ENCODE measurements at regions not wholly inside any gene's neighbourhood (a gene's known extent, or its start where the extent isn't known, plus 50 kb on each side); places are given as distances from the start of the nearest gene placed in this dataset.
"Not testable (repeated sequence)": the region's sequence is repeated elsewhere in the genome, so short reads cannot be mapped to it uniquely, and the experiment has no call there.

GRCh38 chr5:18495157-18495556 is 860.9 kb downstream of the TAF11L14 start:
- no peak for DNase-seq

- no peak for DNase-seq
Measured at GRCh38 chr5:18496041-18496440, 861.8 kb downstream of the TAF11L14 start.

- no peak for DNase-seq
Measured at GRCh38 chr5:18497089-18497488, 862.8 kb downstream of the TAF11L14 start.

- DNase-seq = no peak
Measured at GRCh38 chr5:18503797-18504328, 869.6 kb downstream of the TAF11L14 start.

GRCh38 chr5:18507114-18507513 is 872.9 kb downstream of the TAF11L14 start:
- DNase-seq = no peak

- no peak for DNase-seq
Measured at GRCh38 chr5:18517641-18518380, 883.6 kb downstream of the TAF11L14 start.

- DNase-seq = no peak
Measured at GRCh38 chr5:18523380-18523779, 889.1 kb downstream of the TAF11L14 start.

- DNase-seq = no peak
Measured at GRCh38 chr5:18526792-18527405, 892.6 kb downstream of the TAF11L14 start.

GRCh38 chr5:18533137-18533536 is 898.9 kb downstream of the TAF11L14 start:
- no peak for DNase-seq

GRCh38 chr5:18534119-18534518 is 899.9 kb downstream of the TAF11L14 start:
- DNase-seq = no peak

- not testable (repeated sequence) for DNase-seq
Measured at GRCh38 chr5:18535753-18536152, 901.5 kb downstream of the TAF11L14 start.

- no peak for DNase-seq
Measured at GRCh38 chr5:18544421-18544820, 910.2 kb downstream of the TAF11L14 start.

GRCh38 chr5:18546591-18546990 is 912.3 kb downstream of the TAF11L14 start:
- no peak for DNase-seq

- no peak for DNase-seq
Measured at GRCh38 chr5:18551716-18552115, 917.5 kb downstream of the TAF11L14 start.

GRCh38 chr5:18553269-18553668 is 919.0 kb downstream of the TAF11L14 start:
- DNase-seq = no peak

- DNase-seq = no peak
Measured at GRCh38 chr5:18560602-18561001, 926.3 kb downstream of the TAF11L14 start.

GRCh38 chr5:18563853-18564252 is 929.6 kb downstream of the TAF11L14 start:
- DNase-seq = no peak

- no peak for DNase-seq
Measured at GRCh38 chr5:18566671-18567070, 932.4 kb downstream of the TAF11L14 start.

GRCh38 chr5:18576586-18576985 is 942.3 kb downstream of the TAF11L14 start:
- no peak for DNase-seq

GRCh38 chr5:18601185-18601584 is 966.9 kb downstream of the TAF11L14 start:
- DNase-seq = no peak

GRCh38 chr5:18602402-18602801 is 968.1 kb downstream of the TAF11L14 start:
- DNase-seq = no peak

GRCh38 chr5:18605186-18605585 is 970.9 kb downstream of the TAF11L14 start:
- no peak for DNase-seq

GRCh38 chr5:18607570-18607969 is 973.3 kb downstream of the TAF11L14 start:
- DNase-seq = no peak

- not testable (repeated sequence) for DNase-seq
Measured at GRCh38 chr5:18617191-18617590, 982.9 kb downstream of the TAF11L14 start.
